Keratinocyte (primary cell): ENCODE measurements at regions not wholly inside any gene's neighbourhood (a gene's known extent, or its start where the extent isn't known, plus 50 kb on each side); places are given as distances from the start of the nearest gene placed in this dataset.

ENCODE experiments used
- DNase-seq: peaks from one replicate; pipeline ENCODE4 v3.0.0-alpha.2; 2011; ENCODE audit warnings: low read depth, missing footprints, low spot score
- FAIRE-seq: peaks from 2 replicates; lab custom pipeline; 2011; peaks lifted over from hg19 to GRCh38; lab: Jason Lieb, UNC
- H2AFZ ChIP-seq: 2 replicates; pipeline ENCODE4 v1.6.0; 2012; ENCODE audit warnings: low read length, control low read depth, inconsistent platforms; ENCODE audit not compliant: control insufficient read depth
- H3K27ac ChIP-seq: 2 replicates; pipeline ENCODE4 v1.5.1; 2011; ENCODE audit warnings: low read length; ENCODE audit not compliant: control insufficient read depth, insufficient read depth
- H3K27me3 ChIP-seq: 3 replicates; pipeline ENCODE4 v1.6.0; 2011; ENCODE audit warnings: low read length; ENCODE audit not compliant: control insufficient read depth, insufficient read depth; ENCODE audit errors: extremely low read depth
- H3K36me3 ChIP-seq, 2 experiments: 2 replicates in 1 of 2; 3 replicates in 1 of 2; pipeline ENCODE4 v1.5.1; 2011; ENCODE audit warnings: low read length in 2 of 2, mild to moderate bottlenecking in 1 of 2; ENCODE audit not compliant: control insufficient read depth in 2 of 2, insufficient read depth in 2 of 2; ENCODE audit errors: extremely low read depth in 1 of 2
- H3K4me1 ChIP-seq: 3 replicates; pipeline ENCODE4 v1.5.1; 2011; ENCODE audit warnings: low read length; ENCODE audit not compliant: control insufficient read depth, insufficient read depth; ENCODE audit errors: extremely low read depth
- H3K4me2 ChIP-seq: 3 replicates; pipeline ENCODE4 v1.6.0; 2011; ENCODE audit warnings: low read depth, low read length; ENCODE audit not compliant: control insufficient read depth, insufficient read depth; ENCODE audit errors: extremely low read depth
- H3K4me3 ChIP-seq, 3 experiments: fragments of 200-600 bp in 1 of 3; sonication (generic) in 1 of 3; 2 replicates in 2 of 3; 3 replicates in 1 of 3; pipeline ENCODE4 v1.5.1; 2011 to 2016; ENCODE audit warnings: low read length in 3 of 3, mild to moderate bottlenecking in 3 of 3, control low read depth in 2 of 3, inconsistent platforms in 1 of 3, low read depth in 1 of 3, mixed read lengths in 1 of 3, mixed run types in 1 of 3, moderate library complexity in 1 of 3; ENCODE audit not compliant: control insufficient read depth in 2 of 3, insufficient read depth in 2 of 3; ENCODE audit errors: extremely low read depth in 1 of 3
- H3K79me2 ChIP-seq: 2 replicates; pipeline ENCODE4 v1.6.0; 2012; ENCODE audit warnings: low read length; ENCODE audit not compliant: control insufficient read depth, insufficient read depth
- H3K9ac ChIP-seq: 3 replicates; pipeline ENCODE4 v1.6.0; 2011; ENCODE audit warnings: low read length; ENCODE audit not compliant: control insufficient read depth, insufficient read depth; ENCODE audit errors: extremely low read depth
- H3K9me1 ChIP-seq: 3 replicates; pipeline ENCODE4 v1.6.0; 2011; ENCODE audit warnings: low read length; ENCODE audit not compliant: control insufficient read depth, insufficient read depth; ENCODE audit errors: extremely low read depth
- H3K9me3 ChIP-seq: 2 replicates; pipeline ENCODE4 v1.5.1; 2012; ENCODE audit warnings: low read depth, low read length; ENCODE audit not compliant: control insufficient read depth
- H4K20me1 ChIP-seq: 3 replicates; pipeline ENCODE4 v1.6.0; 2011; ENCODE audit warnings: low read length; ENCODE audit not compliant: control insufficient read depth, insufficient read depth; ENCODE audit errors: extremely low read depth
- CTCF ChIP-seq, 3 experiments: IDR thresholded peaks in 1 of 3; conservative IDR thresholded peaks in 1 of 3; optimal IDR thresholded peaks in 1 of 3; 2 replicates in 2 of 3; 3 replicates in 1 of 3; pipeline versions ENCODE3 to v1.5.1; 2011; ENCODE audit warnings: low read length in 3 of 3, mild to moderate bottlenecking in 3 of 3, moderate library complexity in 2 of 3, control low read depth in 1 of 3, inconsistent platforms in 1 of 3; ENCODE audit not compliant: insufficient read depth in 2 of 3; ENCODE audit errors: extremely low read depth in 1 of 3
- EZH2 ChIP-seq: IDR thresholded peaks from one replicate; pipeline ENCODE4 v1.6.1; 2012; ENCODE audit warnings: inconsistent platforms, mild to moderate bottlenecking, low read length, moderate library complexity
- dilution Hi-C: fragments of 300-500 bp; cut with MboI; formaldehyde crosslinking; loops from one replicate; pipeline ENCODE4 v1.7.0; 2020; ENCODE audit warnings: low sequenced_read_pairs; ENCODE audit not compliant: extremely low pct_ligation_motif_present

- Histone ChIP-seq H3K9ac (no peak overlapping the region), H3K27ac (no peak overlapping the region), H3K4me2 (no peak overlapping the region), H3K9me1 (no peaks in the 10 kb centered on the region), H3K36me3 (no peaks in the 10 kb centered on the region), H3K9me3 (no peaks in the 10 kb centered on the region), H3K27me3 (no peaks in the 10 kb centered on the region), H2AFZ (no peak overlapping the region), H3K4me3 (no peak overlapping the region), H3K79me2 (no peaks in the 10 kb centered on the region), H3K4me1 (no peaks in the 10 kb centered on the region), H4K20me1 (no peaks in the 10 kb centered on the region)
- no peak for TF ChIP-seq CTCF (optimal IDR thresholded peaks at IDR 0.05 in 1 of 3, IDR thresholded peaks at IDR 0.05 in 1 of 3, conservative IDR thresholded peaks at IDR 0.05 in 1 of 3; ENCODE audit: extremely low read depth in 1 of 3, insufficient read depth in 2 of 3, low read length in 3 of 3)
- TF ChIP-seq EZH2: no peak
- DNase-seq (no peak), FAIRE-seq (no peak)
- dilution Hi-C loops: no loop called here
Measured at GRCh38 chr9:2984491-2984890, 140.6 kb upstream of the PUM3 start.

- no peaks in the 10 kb centered on the region for H3K4me1 ChIP-seq
- no peak for FAIRE-seq
- no peak overlapping the region for H3K4me2 ChIP-seq
- no peaks in the 10 kb centered on the region for H3K9me3 ChIP-seq
- no peaks in the 10 kb centered on the region for H3K79me2 ChIP-seq
- H3K9me1 ChIP-seq: no peaks in the 10 kb centered on the region
- H3K9ac ChIP-seq: no peak overlapping the region
- no peak overlapping the region for H3K27ac ChIP-seq
- no peaks in the 10 kb centered on the region for H3K27me3 ChIP-seq
- H3K4me3 ChIP-seq: no peak overlapping the region
- no peaks in the 10 kb centered on the region for H3K36me3 ChIP-seq
- dilution Hi-C loops: no loop called here
- TF ChIP-seq EZH2: no peak
- no peak for TF ChIP-seq CTCF (optimal IDR thresholded peaks at IDR 0.05 in 1 of 3, IDR thresholded peaks at IDR 0.05 in 1 of 3, conservative IDR thresholded peaks at IDR 0.05 in 1 of 3; ENCODE audit: extremely low read depth in 1 of 3, insufficient read depth in 2 of 3, low read length in 3 of 3)
- no peak for DNase-seq
- H2AFZ ChIP-seq: no peak overlapping the region
- no peaks in the 10 kb centered on the region for H4K20me1 ChIP-seq
Measured at GRCh38 chr9:2979957-2980610, 136.2 kb upstream of the PUM3 start.
